ENCODE measurements at regions not wholly inside any gene's neighbourhood (a gene's known extent, or its start where the extent isn't known, plus 50 kb on each side); places are given as distances from the start of the nearest gene placed in this dataset.

- TF ChIP-seq CTCF (conservative IDR thresholded peaks at IDR 0.05) (no peak), ZFX (IDR thresholded peaks at IDR 0.05) (no peak)
These were observed 98.4 kb upstream of the SLC45A1 start for GRCh38 chr1:8219530-8219929.
